ENCODE measurements at regions not wholly inside any gene's neighbourhood (a gene's known extent, or its start where the extent isn't known, plus 50 kb on each side); places are given as distances from the start of the nearest gene placed in this dataset.

DNA sequence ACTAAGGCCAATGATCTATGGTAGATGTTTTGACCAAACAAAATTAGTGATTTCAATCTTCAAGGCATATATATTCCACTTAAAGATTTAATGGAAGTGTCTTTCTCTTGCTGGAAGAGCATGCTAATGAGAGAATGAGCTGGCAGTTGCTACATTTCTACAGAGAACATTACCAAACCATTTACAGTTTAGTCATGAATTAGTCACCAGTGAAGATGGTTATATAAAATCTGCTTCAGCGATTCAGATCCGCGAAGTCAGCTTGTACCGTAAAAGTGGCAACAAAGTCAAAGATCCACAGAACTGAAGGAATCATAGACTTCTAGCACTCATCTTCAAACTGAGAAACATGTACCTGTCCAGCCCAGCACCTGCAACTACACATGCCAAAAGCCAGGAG lies 156.3 kb downstream of the SLITRK5 start:
- Histone ChIP-seq H3K4me3 (no peak overlapping the region), H3K27me3 (replicated peaks; ENCODE audit: insufficient read depth) (no peaks in the 10 kb centered on the region), H3K36me3 (no peaks in the 10 kb centered on the region), H3K9me3 (no peaks in the 10 kb centered on the region), H3K4me1 (ENCODE audit: control insufficient read depth in 1 of 2, low read depth in 2 of 2) (no peaks in the 10 kb centered on the region), H3K27ac (no peak overlapping the region)
- TF ChIP-seq CTCF (IDR thresholded peaks at IDR 0.05): no peak
- ATAC-seq (ENCODE audit: insufficient number of reproducible peaks, low FRiP score, low read depth): no peak
- DNase-seq (ENCODE audit: low spot score): no peak

DNA sequence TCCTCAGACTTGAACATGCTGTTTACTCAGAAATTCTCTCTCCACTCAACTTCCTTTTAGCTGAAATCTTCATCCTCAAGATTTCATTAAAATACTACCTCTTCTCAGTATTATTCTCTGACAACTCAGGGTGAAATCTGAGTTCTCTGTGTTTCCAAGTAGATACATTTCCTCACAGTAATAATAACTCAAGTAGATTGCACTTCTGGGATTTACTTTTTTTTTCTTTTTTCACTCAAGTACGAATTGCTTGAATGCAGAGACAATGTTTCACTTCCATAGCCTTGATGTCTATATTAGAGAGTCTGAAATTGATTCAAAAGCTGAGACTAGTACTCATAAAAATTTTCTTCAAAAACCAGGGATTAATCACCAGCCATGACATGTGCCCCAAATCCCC lies 166.4 kb downstream of the SLITRK5 start:
- TF ChIP-seq CTCF (IDR thresholded peaks at IDR 0.05): no peak
- H3K27me3 ChIP-seq (replicated peaks; ENCODE audit: insufficient read depth): no peaks in the 10 kb centered on the region
- H3K36me3 ChIP-seq: no peaks in the 10 kb centered on the region
- DNase-seq (ENCODE audit: low spot score) (no peak), ATAC-seq (ENCODE audit: insufficient number of reproducible peaks, low FRiP score, low read depth) (no peak)
- H3K4me1 ChIP-seq (ENCODE audit: control insufficient read depth in 1 of 2, low read depth in 2 of 2): no peaks in the 10 kb centered on the region
- H3K27ac ChIP-seq: no peak overlapping the region
- H3K9me3 ChIP-seq: no peaks in the 10 kb centered on the region
- H3K4me3 ChIP-seq: no peak overlapping the region

- DNase-seq (ENCODE audit: low spot score): no peak
- H3K27ac ChIP-seq: no peak overlapping the region
- ATAC-seq (ENCODE audit: insufficient number of reproducible peaks, low FRiP score, low read depth): no peak
- H3K4me1 ChIP-seq (ENCODE audit: control insufficient read depth in 1 of 2, low read depth in 2 of 2): no peaks in the 10 kb centered on the region
- no peaks in the 10 kb centered on the region for H3K36me3 ChIP-seq
- H3K4me3 ChIP-seq: no peak overlapping the region
- TF ChIP-seq CTCF (IDR thresholded peaks at IDR 0.05): no peak
- H3K27me3 ChIP-seq (replicated peaks; ENCODE audit: insufficient read depth): no peaks in the 10 kb centered on the region
- H3K9me3 ChIP-seq: no peaks in the 10 kb centered on the region
Observed at GRCh38 chr13:87837946-87838345, 166.8 kb downstream of the SLITRK5 start.

DNA sequence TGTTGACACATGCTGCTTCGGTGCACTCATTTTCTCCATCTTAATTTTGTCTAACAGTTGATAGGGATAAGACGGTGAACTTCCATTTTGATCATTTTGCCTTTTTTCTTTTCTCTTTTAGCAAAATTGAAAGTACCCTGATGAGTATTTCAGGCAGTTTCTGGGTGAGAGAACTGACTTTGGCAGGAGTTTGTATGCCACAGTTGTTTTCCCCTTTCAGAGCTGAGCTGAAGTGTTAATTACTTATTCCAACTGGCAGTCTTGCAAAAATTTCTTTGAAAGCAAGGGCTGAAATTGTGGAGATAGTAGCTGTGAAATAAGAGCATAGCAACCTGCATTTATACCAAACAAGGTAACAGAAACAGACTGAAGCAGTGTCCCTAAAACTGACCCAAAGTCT lies 180.2 kb downstream of the SLITRK5 start:
- no peak overlapping the region for H3K4me3 ChIP-seq
- DNase-seq (ENCODE audit: low spot score): no peak
- TF ChIP-seq CTCF (IDR thresholded peaks at IDR 0.05): no peak
- H3K27me3 ChIP-seq (replicated peaks; ENCODE audit: insufficient read depth): no peaks in the 10 kb centered on the region
- no peaks in the 10 kb centered on the region for H3K4me1 ChIP-seq (ENCODE audit: control insufficient read depth in 1 of 2, low read depth in 2 of 2)
- H3K9me3 ChIP-seq: no peaks in the 10 kb centered on the region
- ATAC-seq (ENCODE audit: insufficient number of reproducible peaks, low FRiP score, low read depth): no peak
- H3K36me3 ChIP-seq: no peaks in the 10 kb centered on the region
- H3K27ac ChIP-seq: no peak overlapping the region

DNA sequence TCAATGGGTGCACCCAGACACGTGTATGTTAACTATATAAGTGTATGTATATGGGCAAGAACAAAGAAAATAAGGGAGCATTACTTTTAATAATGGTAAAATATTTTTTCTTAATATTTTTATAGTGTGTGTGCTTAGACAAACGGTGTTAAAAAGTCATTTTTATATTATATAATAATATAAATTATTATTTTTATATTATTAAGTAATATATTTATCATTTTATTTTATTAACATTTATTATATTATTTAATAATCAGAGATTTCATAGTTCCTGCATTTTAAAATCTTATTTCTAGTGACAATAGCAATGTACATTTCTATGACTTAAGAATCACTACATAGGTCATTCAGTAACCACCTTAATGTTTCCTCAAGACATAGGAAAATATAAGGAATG lies 184.4 kb downstream of the SLITRK5 start:
- no peak overlapping the region for H3K4me3 ChIP-seq
- H3K4me1 ChIP-seq (ENCODE audit: control insufficient read depth in 1 of 2, low read depth in 2 of 2): no peaks in the 10 kb centered on the region
- H3K36me3 ChIP-seq: no peaks in the 10 kb centered on the region
- TF ChIP-seq CTCF (IDR thresholded peaks at IDR 0.05): no peak
- DNase-seq (ENCODE audit: low spot score) (no peak), ATAC-seq (ENCODE audit: insufficient number of reproducible peaks, low FRiP score, low read depth) (no peak)
- H3K27me3 ChIP-seq (replicated peaks; ENCODE audit: insufficient read depth): no peaks in the 10 kb centered on the region
- no peaks in the 10 kb centered on the region for H3K9me3 ChIP-seq
- no peak overlapping the region for H3K27ac ChIP-seq

Data from thoracic aorta (tissue), 2 donors.